ENCODE measurements at regions not wholly inside any gene's neighbourhood (a gene's known extent, or its start where the extent isn't known, plus 50 kb on each side); places are given as distances from the start of the nearest gene placed in this dataset.

DNA sequence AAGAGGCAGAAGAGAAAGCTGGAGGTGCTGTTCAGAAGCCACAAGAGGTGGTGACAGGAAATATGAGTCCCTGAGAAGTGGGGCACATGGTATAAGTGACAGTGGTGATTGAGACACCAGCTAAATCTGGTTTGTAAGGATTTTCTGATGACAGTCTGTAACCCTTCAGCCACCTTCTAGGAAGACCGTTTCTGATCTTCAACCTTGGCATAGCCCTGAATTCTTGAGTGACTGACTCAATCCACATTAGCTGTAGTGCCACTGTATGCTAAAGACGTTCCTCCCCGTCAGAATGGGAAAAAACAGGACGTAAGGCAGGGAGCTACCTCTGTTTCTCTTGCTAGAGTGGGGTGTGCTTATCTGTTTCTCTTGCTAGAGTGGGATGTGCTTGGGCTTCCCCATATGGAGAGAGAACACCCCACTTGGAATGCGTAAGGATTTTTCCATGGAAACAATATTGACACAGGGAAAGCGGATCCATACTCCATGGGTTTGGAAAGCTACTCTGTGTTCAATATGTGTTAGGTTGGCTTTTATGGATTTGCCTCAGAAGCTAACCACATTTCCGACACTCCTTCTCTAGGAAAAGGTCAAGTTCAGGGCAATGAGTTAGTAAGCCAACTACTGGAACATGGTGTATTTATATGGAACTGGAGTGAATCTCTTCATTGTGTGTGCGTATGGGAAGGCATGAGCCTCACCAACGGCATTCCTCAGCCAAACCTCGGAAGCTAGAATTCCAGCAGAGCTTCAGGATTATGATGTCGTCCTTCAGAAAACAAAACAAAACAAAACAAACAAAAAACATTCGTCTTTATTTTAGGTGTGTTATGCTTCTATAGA, 948.8 kb upstream of the SLC10A2 start:
- TF ChIP-seq CTCF (IDR thresholded peaks at IDR 0.05; ENCODE audit: control insufficient read depth, extremely low read depth, insufficient read depth), result no peak
- DNase-seq (ENCODE audit: low read depth), result no peak
- no peak overlapping the region for H3K4me3 ChIP-seq (ENCODE audit: low read depth, low read length)

DNA sequence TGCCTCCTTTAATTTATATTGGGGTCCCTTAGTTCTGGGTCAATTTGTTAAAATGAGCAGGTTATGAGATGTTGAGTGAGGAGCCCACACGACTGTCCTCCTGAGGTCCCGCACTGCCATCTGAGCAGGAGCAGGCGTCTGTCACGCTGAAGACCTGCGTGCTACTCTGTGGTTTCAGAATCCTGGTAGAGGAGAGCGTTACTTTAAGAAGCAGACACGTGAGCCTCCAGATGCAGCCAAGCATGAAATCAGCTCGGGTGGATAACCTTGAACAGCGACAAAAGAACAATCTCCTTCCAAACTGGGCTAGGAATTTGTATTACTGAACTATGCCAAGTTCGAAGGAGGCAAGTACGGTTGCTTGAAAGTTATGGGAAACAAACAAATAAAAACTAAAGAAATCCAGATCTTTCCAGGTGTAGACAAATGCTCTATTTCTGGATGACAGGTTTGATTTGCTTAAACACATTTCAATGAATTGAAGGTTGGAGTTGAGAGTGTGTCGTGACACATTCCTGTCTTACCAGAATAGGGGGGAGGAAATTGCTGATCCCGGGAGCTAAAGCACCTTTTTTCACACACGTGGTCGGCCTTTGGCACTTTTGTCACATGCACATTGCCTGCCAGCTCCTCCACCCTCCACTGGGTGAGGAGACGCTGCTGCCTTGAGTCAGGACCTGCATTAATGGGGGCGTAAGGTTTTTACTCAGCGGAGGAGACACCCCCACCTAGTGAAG, 945.5 kb upstream of the SLC10A2 start:
- no peak overlapping the region for H3K4me3 ChIP-seq (ENCODE audit: low read depth, low read length)
- TF ChIP-seq CTCF (IDR thresholded peaks at IDR 0.05; ENCODE audit: control insufficient read depth, extremely low read depth, insufficient read depth), result no peak
- no peak for DNase-seq (ENCODE audit: low read depth)

- H3K4me3 ChIP-seq (ENCODE audit: low read depth, low read length), result no peak overlapping the region
- TF ChIP-seq CTCF (IDR thresholded peaks at IDR 0.05; ENCODE audit: control insufficient read depth, extremely low read depth, insufficient read depth), result no peak
- DNase-seq (ENCODE audit: low read depth), result no peak
These were observed 942.6 kb upstream of the SLC10A2 start for GRCh38 chr13:104008541-104009435.

DNA sequence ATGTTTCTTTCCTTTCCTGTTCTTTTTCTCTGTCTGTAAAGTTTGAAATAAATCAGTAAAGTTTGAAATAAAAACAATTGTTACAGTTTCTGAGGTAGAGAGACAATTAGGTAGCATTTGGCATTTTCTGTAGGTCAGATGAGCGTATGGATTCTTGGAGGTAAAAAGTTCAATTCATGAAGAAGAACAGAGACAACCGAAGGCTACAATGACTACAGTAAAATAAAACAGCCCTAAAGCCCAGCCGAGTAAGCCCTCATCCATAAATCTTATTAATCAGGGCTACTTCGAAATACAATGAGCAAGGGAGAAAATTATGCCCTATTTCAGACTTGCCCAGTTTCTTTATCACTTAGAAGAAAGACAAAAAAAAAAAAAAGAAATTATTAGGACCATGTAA, 941.9 kb upstream of the SLC10A2 start:
- TF ChIP-seq CTCF (IDR thresholded peaks at IDR 0.05; ENCODE audit: control insufficient read depth, extremely low read depth, insufficient read depth), result no peak
- DNase-seq (ENCODE audit: low read depth), result no peak
- H3K4me3 ChIP-seq (ENCODE audit: low read depth, low read length), result no peak overlapping the region

GRCh38 chr13:104006625-104007075, 940.4 kb upstream of the SLC10A2 start:
- no peak for TF ChIP-seq CTCF (IDR thresholded peaks at IDR 0.05; ENCODE audit: control insufficient read depth, extremely low read depth, insufficient read depth)
- H3K4me3 ChIP-seq (ENCODE audit: low read depth, low read length), result no peak overlapping the region
- DNase-seq (ENCODE audit: low read depth), result no peak

GRCh38 chr13:104004572-104004971, 938.4 kb upstream of the SLC10A2 start:
- no peak for DNase-seq (ENCODE audit: low read depth)
- H3K4me3 ChIP-seq (ENCODE audit: low read depth, low read length), result no peak overlapping the region
- TF ChIP-seq CTCF (IDR thresholded peaks at IDR 0.05; ENCODE audit: control insufficient read depth, extremely low read depth, insufficient read depth), result no peak

Measured in LNCaP clone FGC (cell line).